Stimulated activated CD8-positive, alpha-beta memory T cell treated with anti-CD3 and anti-CD28 coated beads, Interleukin-7, amount 100 ng/mL, for 4 hours (primary cell): ENCODE measurements at regions not wholly inside any gene's neighbourhood (a gene's known extent, or its start where the extent isn't known, plus 50 kb on each side); places are given as distances from the start of the nearest gene placed in this dataset.
"Not testable (repeated sequence)": the region's sequence is repeated elsewhere in the genome, so short reads cannot be mapped to it uniquely, and the experiment has no call there.

Source experiments
- DNase-seq, 2 donors: peaks; one replicate each; pipeline ENCODE4 v3.0.0-alpha.2; 2020; ENCODE audit warnings: low read depth in 2 of 2

GRCh38 chr6:27624694-27625262 is 151.9 kb upstream of the ZNF184 start:
- DNase-seq = no peak

- no peak for DNase-seq
These were observed 150.2 kb upstream of the ZNF184 start for GRCh38 chr6:27623103-27623502.

GRCh38 chr6:27619436-27619835 is 146.5 kb upstream of the ZNF184 start:
- no peak for DNase-seq

- DNase-seq = no peak
These were observed 145.1 kb upstream of the ZNF184 start for GRCh38 chr6:27617700-27618689.

GRCh38 chr6:27617046-27617687 is 144.3 kb upstream of the ZNF184 start:
- DNase-seq = no peak

- no peak for DNase-seq
These were observed 143.6 kb upstream of the ZNF184 start for GRCh38 chr6:27616328-27617045.

- DNase-seq = no peak
These were observed 138.5 kb upstream of the ZNF184 start for GRCh38 chr6:27611451-27611850.

- no peak for DNase-seq
These were observed 136.3 kb upstream of the ZNF184 start for GRCh38 chr6:27608916-27609883.

GRCh38 chr6:27605401-27606342 is 132.8 kb upstream of the ZNF184 start:
- DNase-seq = no peak

GRCh38 chr6:27604986-27605385 is 132.1 kb upstream of the ZNF184 start:
- no peak for DNase-seq

GRCh38 chr6:27601668-27602254 is 128.9 kb upstream of the ZNF184 start:
- no peak for DNase-seq

- no peak for DNase-seq
These were observed 127.1 kb upstream of the ZNF184 start for GRCh38 chr6:27599859-27600532.

GRCh38 chr6:27597031-27597567 is 124.2 kb upstream of the ZNF184 start:
- DNase-seq = not testable (repeated sequence)

- no peak for DNase-seq
These were observed 121.0 kb upstream of the ZNF184 start for GRCh38 chr6:27593861-27594260.

- no peak for DNase-seq
These were observed 120.4 kb upstream of the ZNF184 start for GRCh38 chr6:27593200-27593818.

- no peak for DNase-seq
These were observed 119.7 kb upstream of the ZNF184 start for GRCh38 chr6:27592481-27593199.
